ENCODE measurements at regions not wholly inside any gene's neighbourhood (a gene's known extent, or its start where the extent isn't known, plus 50 kb on each side); places are given as distances from the start of the nearest gene placed in this dataset.

GRCh38 chr5:52466113-52466512, 321.6 kb upstream of the ITGA1 start:
- no peak overlapping the region for H4K91ac ChIP-seq (ENCODE audit: low read length)
- H3K4me3 ChIP-seq (ENCODE audit: insufficient read depth in 1 of 2, low read depth in 1 of 2, low read length in 2 of 2), result no peak overlapping the region
- no peak overlapping the region for H2AK5ac ChIP-seq (ENCODE audit: low read length, severe bottlenecking)
- no peak overlapping the region for H2BK12ac ChIP-seq (ENCODE audit: low read length in 2 of 2)
- H3K4me1 ChIP-seq (ENCODE audit: control insufficient read depth, insufficient read depth, low read depth, low read length), result no peaks in the 10 kb centered on the region
- H3K4ac ChIP-seq (ENCODE audit: low read depth in 1 of 2, low read length in 2 of 2), result no peak overlapping the region
- H2BK15ac ChIP-seq (ENCODE audit: low read depth, poor library complexity, severe bottlenecking), result no peak overlapping the region
- H4K8ac ChIP-seq (ENCODE audit: low read length), result no peak overlapping the region
- no peak overlapping the region for H3K14ac ChIP-seq (ENCODE audit: low read length in 2 of 2)
- H3K79me1 ChIP-seq (replicated peaks; ENCODE audit: low read length, poor library complexity, severe bottlenecking), result no peaks in the 10 kb centered on the region
- H2BK120ac ChIP-seq (ENCODE audit: low read depth, low read length), result no peak overlapping the region
- H3K27ac ChIP-seq (ENCODE audit: low read length, poor library complexity, severe bottlenecking), result no peak overlapping the region
- no peaks in the 10 kb centered on the region for H3K27me3 ChIP-seq (ENCODE audit: control insufficient read depth in 1 of 2, insufficient read depth in 1 of 2, low read length in 2 of 2)
- no peak overlapping the region for H2BK5ac ChIP-seq (ENCODE audit: low read depth, low read length, poor library complexity, severe bottlenecking)
- H3K9me3 ChIP-seq (ENCODE audit: control insufficient read depth, low read length), result no peaks in the 10 kb centered on the region
- DNase-seq, result no peak
- H3K36me3 ChIP-seq (ENCODE audit: control insufficient read depth in 1 of 2, insufficient read depth in 2 of 2, low read depth in 1 of 2, low read length in 2 of 2), result no peaks in the 10 kb centered on the region
- no peak overlapping the region for H3K18ac ChIP-seq (ENCODE audit: low read depth in 1 of 2, low read length in 2 of 2)
- no peak overlapping the region for H3K4me2 ChIP-seq (ENCODE audit: low read length, poor library complexity, severe bottlenecking)
- H2AFZ ChIP-seq (ENCODE audit: low read depth, low read length), result no peak overlapping the region
- WGBS, result 93% methylated on average over 2 of the region's 4 CpGs
- no peak overlapping the region for H3K23ac ChIP-seq (ENCODE audit: low read length in 2 of 2)
- H3K9ac ChIP-seq (ENCODE audit: low read length), result no peak overlapping the region

GRCh38 chr5:52466749-52467520, 320.8 kb upstream of the ITGA1 start:
- Histone ChIP-seq H4K91ac (ENCODE audit: low read length) (no peak overlapping the region), H3K27me3 (ENCODE audit: control insufficient read depth in 1 of 2, insufficient read depth in 1 of 2, low read length in 2 of 2) (no peaks in the 10 kb centered on the region), H4K8ac (ENCODE audit: low read length) (no peak overlapping the region), H3K4me1 (ENCODE audit: control insufficient read depth, insufficient read depth, low read depth, low read length) (no peaks in the 10 kb centered on the region), H3K4ac (ENCODE audit: low read depth in 1 of 2, low read length in 2 of 2) (no peak overlapping the region), H2BK12ac (ENCODE audit: low read length in 2 of 2) (no peak overlapping the region), H2AFZ (ENCODE audit: low read depth, low read length) (no peak overlapping the region), H2BK5ac (ENCODE audit: low read depth, low read length, poor library complexity, severe bottlenecking) (no peak overlapping the region), H2AK5ac (ENCODE audit: low read length, severe bottlenecking) (no peak overlapping the region), H3K9me3 (ENCODE audit: control insufficient read depth, low read length) (no peaks in the 10 kb centered on the region), H2BK120ac (ENCODE audit: low read depth, low read length) (no peak overlapping the region), H3K79me1 (replicated peaks; ENCODE audit: low read length, poor library complexity, severe bottlenecking) (no peaks in the 10 kb centered on the region), H3K18ac (ENCODE audit: low read depth in 1 of 2, low read length in 2 of 2) (no peak overlapping the region), H3K4me3 (ENCODE audit: insufficient read depth in 1 of 2, low read depth in 1 of 2, low read length in 2 of 2) (no peak overlapping the region), H3K14ac (ENCODE audit: low read length in 2 of 2) (no peak overlapping the region), H3K36me3 (ENCODE audit: control insufficient read depth in 1 of 2, insufficient read depth in 2 of 2, low read depth in 1 of 2, low read length in 2 of 2) (no peaks in the 10 kb centered on the region), H2BK15ac (ENCODE audit: low read depth, poor library complexity, severe bottlenecking) (no peak overlapping the region), H3K23ac (ENCODE audit: low read length in 2 of 2) (no peak overlapping the region), H3K27ac (ENCODE audit: low read length, poor library complexity, severe bottlenecking) (no peak overlapping the region), H3K4me2 (ENCODE audit: low read length, poor library complexity, severe bottlenecking) (no peak overlapping the region), H3K9ac (ENCODE audit: low read length) (no peak overlapping the region)
- WGBS, result 92% methylated on average over 6 of the region's 7 CpGs
- DNase-seq, result no peak

GRCh38 chr5:52468976-52469375, 318.7 kb upstream of the ITGA1 start:
- Histone ChIP-seq H4K91ac (ENCODE audit: low read length) (no peak overlapping the region), H3K9ac (ENCODE audit: low read length) (no peak overlapping the region), H3K18ac (ENCODE audit: low read depth in 1 of 2, low read length in 2 of 2) (no peak overlapping the region), H3K4me3 (ENCODE audit: insufficient read depth in 1 of 2, low read depth in 1 of 2, low read length in 2 of 2) (no peak overlapping the region), H2AK5ac (ENCODE audit: low read length, severe bottlenecking) (no peak overlapping the region), H2BK5ac (ENCODE audit: low read depth, low read length, poor library complexity, severe bottlenecking) (no peak overlapping the region), H4K8ac (ENCODE audit: low read length) (no peak overlapping the region), H3K36me3 (ENCODE audit: control insufficient read depth in 1 of 2, insufficient read depth in 2 of 2, low read depth in 1 of 2, low read length in 2 of 2) (no peaks in the 10 kb centered on the region), H3K27me3 (ENCODE audit: control insufficient read depth in 1 of 2, insufficient read depth in 1 of 2, low read length in 2 of 2) (no peaks in the 10 kb centered on the region), H3K9me3 (ENCODE audit: control insufficient read depth, low read length) (no peaks in the 10 kb centered on the region), H3K14ac (ENCODE audit: low read length in 2 of 2) (no peak overlapping the region), H2BK120ac (ENCODE audit: low read depth, low read length) (no peak overlapping the region), H3K4me2 (ENCODE audit: low read length, poor library complexity, severe bottlenecking) (no peak overlapping the region), H3K4me1 (ENCODE audit: control insufficient read depth, insufficient read depth, low read depth, low read length) (no peaks in the 10 kb centered on the region), H2AFZ (ENCODE audit: low read depth, low read length) (no peak overlapping the region), H2BK15ac (ENCODE audit: low read depth, poor library complexity, severe bottlenecking) (no peak overlapping the region), H3K79me1 (replicated peaks; ENCODE audit: low read length, poor library complexity, severe bottlenecking) (no peaks in the 10 kb centered on the region), H3K27ac (ENCODE audit: low read length, poor library complexity, severe bottlenecking) (no peak overlapping the region), H3K23ac (ENCODE audit: low read length in 2 of 2) (no peak overlapping the region), H3K4ac (ENCODE audit: low read depth in 1 of 2, low read length in 2 of 2) (no peak overlapping the region), H2BK12ac (ENCODE audit: low read length in 2 of 2) (no peak overlapping the region)
- WGBS, result no CpG with 5 or more reads among the region's 1 CpG
- no peak for DNase-seq

- Histone ChIP-seq H3K14ac (ENCODE audit: low read length in 2 of 2) (no peak overlapping the region), H2BK12ac (ENCODE audit: low read length in 2 of 2) (no peak overlapping the region), H3K4ac (ENCODE audit: low read depth in 1 of 2, low read length in 2 of 2) (no peak overlapping the region), H4K91ac (ENCODE audit: low read length) (no peak overlapping the region), H3K18ac (ENCODE audit: low read depth in 1 of 2, low read length in 2 of 2) (no peak overlapping the region), H4K8ac (ENCODE audit: low read length) (no peak overlapping the region), H3K9ac (ENCODE audit: low read length) (no peak overlapping the region), H2AFZ (ENCODE audit: low read depth, low read length) (no peak overlapping the region), H3K79me1 (replicated peaks; ENCODE audit: low read length, poor library complexity, severe bottlenecking) (no peaks in the 10 kb centered on the region), H3K27me3 (ENCODE audit: control insufficient read depth in 1 of 2, insufficient read depth in 1 of 2, low read length in 2 of 2) (no peaks in the 10 kb centered on the region), H2BK15ac (ENCODE audit: low read depth, poor library complexity, severe bottlenecking) (no peak overlapping the region), H2BK5ac (ENCODE audit: low read depth, low read length, poor library complexity, severe bottlenecking) (no peak overlapping the region), H3K27ac (ENCODE audit: low read length, poor library complexity, severe bottlenecking) (no peak overlapping the region), H2BK120ac (ENCODE audit: low read depth, low read length) (no peak overlapping the region), H3K36me3 (ENCODE audit: control insufficient read depth in 1 of 2, insufficient read depth in 2 of 2, low read depth in 1 of 2, low read length in 2 of 2) (no peaks in the 10 kb centered on the region), H3K4me1 (ENCODE audit: control insufficient read depth, insufficient read depth, low read depth, low read length) (no peaks in the 10 kb centered on the region), H3K9me3 (ENCODE audit: control insufficient read depth, low read length) (no peaks in the 10 kb centered on the region), H2AK5ac (ENCODE audit: low read length, severe bottlenecking) (no peak overlapping the region), H3K4me2 (ENCODE audit: low read length, poor library complexity, severe bottlenecking) (no peak overlapping the region), H3K4me3 (ENCODE audit: insufficient read depth in 1 of 2, low read depth in 1 of 2, low read length in 2 of 2) (no peak overlapping the region), H3K23ac (ENCODE audit: low read length in 2 of 2) (no peak overlapping the region)
- WGBS, result 91% methylated on average over 5 of the region's 5 CpGs
- no peak for DNase-seq
Observed at GRCh38 chr5:52469420-52469819, 318.3 kb upstream of the ITGA1 start.
